ENCODE measurements at regions not wholly inside any gene's neighbourhood (a gene's known extent, or its start where the extent isn't known, plus 50 kb on each side); places are given as distances from the start of the nearest gene placed in this dataset.

GRCh38 chr18:46295416-46295815, 191.2 kb downstream of the HAUS1 start:
- 13% methylated on average over 7 of the region's 7 CpGs for WGBS (ENCODE audit: insufficient coverage, low coverage, missing lambda C conversion rate)
- DNase-seq (ENCODE audit: extremely low read depth in 1 of 4, low spot score in 3 of 4) (no peak), ATAC-seq (no peak), FAIRE-seq (no peak)
- Histone ChIP-seq H3K79me2 (ENCODE audit: control insufficient read depth, insufficient read depth, low read length) (no peaks in the 10 kb centered on the region), H3K4me2 (ENCODE audit: insufficient read depth, low read length) (no peak overlapping the region), H3K9me3 (replicated peaks; ENCODE audit: control insufficient read depth, insufficient read depth, low read depth, low read length) (no peaks in the 10 kb centered on the region), H3K27ac (ENCODE audit: extremely low read depth, low read depth, low read length) (no peak overlapping the region), H3K9ac (ENCODE audit: insufficient read depth in 1 of 2, low read depth in 2 of 2, low read length in 2 of 2) (no peak overlapping the region), H3K4me1 (replicated peaks in 1 of 2; ENCODE audit: control insufficient read depth in 2 of 2, insufficient read depth in 2 of 2, low read length in 2 of 2) (no peaks in the 10 kb centered on the region; a peak in 3 of 5 replicates), H3K27me3 (ENCODE audit: control insufficient read depth in 2 of 2, insufficient read depth in 2 of 2, low read length in 2 of 2) (peaks cover 3 to 21% of the 10 kb centered on the region in 2 experiments; a peak in 3 of 5 replicates), H3K9me1 (ENCODE audit: control insufficient read depth, insufficient read depth, low read length) (no peaks in the 10 kb centered on the region), H3K4me3 (no peak overlapping the region), H2AFZ (ENCODE audit: low read depth, low read length) (no peak overlapping the region), H3K36me3 (ENCODE audit: control insufficient read depth, insufficient read depth, low read length) (no peaks in the 10 kb centered on the region), H4K20me1 (replicated peaks; ENCODE audit: control insufficient read depth, insufficient read depth, low read length) (no peaks in the 10 kb centered on the region)
- intact Hi-C loops (cut with micrococcal nuclease) (no loop called here), in situ Hi-C loops (cut with MboI) (loop anchor here (25.0 kb wide), 1 partner anchor 192 kb away; no protein-coding TSS in a partner anchor)
- POLR2A ChIA-PET = no interaction called here
- no TSS peak for BruUV-seq (replicated peaks)
- TF ChIP-seq MEIS2 (IDR thresholded peaks at IDR 0.05; ENCODE audit: partially characterized antibody) = no peak
- TF ChIP-seq LCOR (CRISPR knock-in tag; IDR thresholded peaks at IDR 0.05) = no peak
- TF ChIP-seq KDM5B (IDR thresholded peaks at IDR 0.05; ENCODE audit: insufficient replicate concordance, low read depth, low read length) = no peak
- TF ChIP-seq SMARCB1 (IDR thresholded peaks at IDR 0.05; ENCODE audit: insufficient read length, low read depth) = no peak
- no peak for TF ChIP-seq RFX1 (IDR thresholded peaks at IDR 0.05)
- TF ChIP-seq FOS (IDR thresholded peaks at IDR 0.05; ENCODE audit: extremely low read depth, insufficient read length) = no peak
- no peak for TF ChIP-seq MAX (CRISPR knock-in tag; IDR thresholded peaks at IDR 0.05)
- TF ChIP-seq MTF1 (CRISPR knock-in tag; IDR thresholded peaks at IDR 0.05; ENCODE audit: borderline replicate concordance) = no peak
- no peak for TF ChIP-seq BMI1 (IDR thresholded peaks at IDR 0.05; ENCODE audit: low read length)
- no peak for TF ChIP-seq CEBPG (CRISPR knock-in tag; IDR thresholded peaks at IDR 0.05)
- no peak for TF ChIP-seq CEBPG (tag; conservative IDR thresholded peaks at IDR 0.05 in 1 of 2, IDR thresholded peaks at IDR 0.05 in 1 of 2)
- no peak for TF ChIP-seq TFE3 (CRISPR knock-in tag; IDR thresholded peaks at IDR 0.05)
- no peak for TF ChIP-seq HMGN3 (IDR thresholded peaks at IDR 0.05; ENCODE audit: borderline replicate concordance, extremely low read depth, insufficient read length, low read depth, low read length)
- no peak for TF ChIP-seq FOXM1 (IDR thresholded peaks at IDR 0.05; ENCODE audit: low read depth)
- no peak for TF ChIP-seq FOXM1 (CRISPR knock-in tag; IDR thresholded peaks at IDR 0.05; ENCODE audit: low read depth)
- no peak for TF ChIP-seq MYBL2 (IDR thresholded peaks at IDR 0.05; ENCODE audit: low read depth)
- TF ChIP-seq MYBL2 (CRISPR knock-in tag; IDR thresholded peaks at IDR 0.05; ENCODE audit: borderline replicate concordance) = no peak
- TF ChIP-seq, protein P1, sequence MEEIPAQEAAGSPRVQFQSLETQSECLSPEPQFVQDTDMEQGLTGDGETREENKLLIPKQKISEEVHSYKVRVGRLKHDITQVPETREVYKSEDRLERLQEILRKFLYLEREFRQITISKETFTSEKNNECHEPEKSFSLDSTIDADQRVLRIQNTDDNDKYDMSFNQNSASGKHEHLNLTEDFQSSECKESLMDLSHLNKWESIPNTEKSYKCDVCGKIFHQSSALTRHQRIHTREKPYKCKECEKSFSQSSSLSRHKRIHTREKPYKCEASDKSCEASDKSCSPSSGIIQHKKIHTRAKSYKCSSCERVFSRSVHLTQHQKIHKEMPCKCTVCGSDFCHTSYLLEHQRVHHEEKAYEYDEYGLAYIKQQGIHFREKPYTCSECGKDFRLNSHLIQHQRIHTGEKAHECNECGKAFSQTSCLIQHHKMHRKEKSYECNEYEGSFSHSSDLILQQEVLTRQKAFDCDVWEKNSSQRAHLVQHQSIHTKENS (CRISPR knock-in tag; IDR thresholded peaks at IDR 0.05) = no peak
- CTCF ChIA-PET (ENCODE audit: low intra/inter-chr PET ratio) = no interaction called here
